ENCODE measurements at regions not wholly inside any gene's neighbourhood (a gene's known extent, or its start where the extent isn't known, plus 50 kb on each side); places are given as distances from the start of the nearest gene placed in this dataset.

DNA sequence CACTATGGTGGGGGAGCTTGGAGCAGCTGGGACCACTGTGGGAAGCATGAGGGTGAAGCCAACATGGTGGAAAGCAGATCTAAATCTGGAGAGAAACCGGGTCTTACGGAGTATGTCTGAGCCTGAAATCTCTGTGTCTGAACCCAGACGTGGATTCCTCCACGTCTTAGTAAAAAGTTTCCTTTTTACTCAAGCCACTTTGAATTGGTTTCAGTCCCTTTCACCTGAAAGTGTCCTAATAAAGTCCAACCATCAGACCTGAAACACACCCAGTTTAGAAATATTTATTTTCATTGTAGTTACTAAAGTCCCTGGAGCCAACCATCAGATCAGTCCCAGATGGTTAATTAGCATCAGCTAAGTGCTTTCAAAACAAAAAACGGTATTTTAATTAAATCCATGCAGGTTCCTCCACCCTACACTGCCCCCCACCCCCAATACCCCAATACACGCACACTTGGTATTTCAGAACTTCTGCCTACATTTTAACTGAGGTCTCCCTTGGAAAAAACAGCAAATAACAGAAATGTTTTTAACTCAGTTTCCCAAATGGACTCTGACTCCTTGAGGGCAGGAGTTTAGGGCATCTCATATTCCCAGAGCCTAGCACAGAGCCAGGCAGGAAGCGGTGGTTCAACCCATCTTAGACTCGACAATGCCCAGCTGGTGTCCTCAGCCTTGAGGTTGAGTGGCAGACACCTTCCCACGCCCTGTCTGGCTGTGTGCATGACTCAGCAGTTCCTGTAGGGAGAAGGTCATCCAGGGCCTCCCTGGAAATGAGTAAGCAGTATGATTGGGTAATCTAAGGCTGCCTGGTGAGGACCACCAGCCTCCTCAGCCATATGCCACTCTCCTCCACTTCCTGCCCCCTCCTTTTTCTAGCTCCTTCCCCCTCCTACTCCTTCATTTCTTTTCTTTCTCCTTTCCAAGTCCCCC, 175.8 kb downstream of the TTC8 start:
- Histone ChIP-seq H3F3A (ENCODE audit: low read depth) (no peaks in the 10 kb centered on the region), H3K36me3 (no peaks in the 10 kb centered on the region), H3K4me2 (no peak overlapping the region), H3K4me3 (no peak overlapping the region), H2AFZ (replicated peaks) (no peak overlapping the region), H3K27me3 (no peaks in the 10 kb centered on the region), H3K9ac (no peak overlapping the region), H4K20me1 (ENCODE audit: low read depth) (no peaks in the 10 kb centered on the region), H3K9me3 (ENCODE audit: low read depth) (no peaks in the 10 kb centered on the region), H3K4me1 (no peaks in the 10 kb centered on the region), H3K79me2 (ENCODE audit: low read depth) (no peaks in the 10 kb centered on the region), H3K27ac (no peak overlapping the region)
- Mint-ChIP-seq H3K36me3 (no peaks in the 10 kb centered on the region), H3K4me1 (peaks cover 2% of the 10 kb centered on the region), H3K9me3 (peaks cover 6% of the 10 kb centered on the region), H3K4me3 (no peak overlapping the region), H3K27me3 (ENCODE audit: insufficient read depth, low read depth) (peaks cover 2% of the 10 kb centered on the region), H3K27ac (peak overlapping the region; percentile 72)
- TF ChIP-seq, protein P1, sequence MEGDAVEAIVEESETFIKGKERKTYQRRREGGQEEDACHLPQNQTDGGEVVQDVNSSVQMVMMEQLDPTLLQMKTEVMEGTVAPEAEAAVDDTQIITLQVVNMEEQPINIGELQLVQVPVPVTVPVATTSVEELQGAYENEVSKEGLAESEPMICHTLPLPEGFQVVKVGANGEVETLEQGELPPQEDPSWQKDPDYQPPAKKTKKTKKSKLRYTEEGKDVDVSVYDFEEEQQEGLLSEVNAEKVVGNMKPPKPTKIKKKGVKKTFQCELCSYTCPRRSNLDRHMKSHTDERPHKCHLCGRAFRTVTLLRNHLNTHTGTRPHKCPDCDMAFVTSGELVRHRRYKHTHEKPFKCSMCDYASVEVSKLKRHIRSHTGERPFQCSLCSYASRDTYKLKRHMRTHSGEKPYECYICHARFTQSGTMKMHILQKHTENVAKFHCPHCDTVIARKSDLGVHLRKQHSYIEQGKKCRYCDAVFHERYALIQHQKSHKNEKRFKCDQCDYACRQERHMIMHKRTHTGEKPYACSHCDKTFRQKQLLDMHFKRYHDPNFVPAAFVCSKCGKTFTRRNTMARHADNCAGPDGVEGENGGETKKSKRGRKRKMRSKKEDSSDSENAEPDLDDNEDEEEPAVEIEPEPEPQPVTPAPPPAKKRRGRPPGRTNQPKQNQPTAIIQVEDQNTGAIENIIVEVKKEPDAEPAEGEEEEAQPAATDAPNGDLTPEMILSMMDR (IDR thresholded peaks at IDR 0.05): no peak
- no peak for TF ChIP-seq EZH2phosphoT487 (IDR thresholded peaks at IDR 0.05)
- no peak for TF ChIP-seq EZH2 (IDR thresholded peaks at IDR 0.05)
- DNase-seq (ENCODE audit: low spot score): peak; percentile 10

DNA sequence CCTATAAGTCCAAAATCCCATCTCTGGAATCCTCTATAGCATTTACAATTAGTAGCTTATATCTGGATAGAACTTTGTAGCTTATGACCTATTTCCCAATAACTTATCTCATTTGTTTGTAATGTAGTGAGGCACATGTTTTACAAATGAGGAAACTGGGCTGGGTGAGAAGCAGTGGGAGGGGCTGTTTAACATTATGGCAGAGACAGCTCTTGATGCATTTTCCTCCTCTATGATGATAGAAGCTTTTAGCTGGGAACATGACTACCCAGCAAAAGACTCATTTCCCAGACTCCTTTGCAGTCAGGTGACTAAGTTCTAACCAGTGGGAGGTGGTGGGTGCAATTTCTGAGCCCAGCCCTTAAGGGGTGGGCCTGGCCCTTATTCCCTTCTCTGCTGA, 179.7 kb downstream of the TTC8 start:
- H3K27ac ChIP-seq: no peak overlapping the region
- Mint-ChIP-seq H3K36me3 (no peaks in the 10 kb centered on the region), H3K4me3 (no peak overlapping the region), H3K27me3 (ENCODE audit: insufficient read depth, low read depth) (no peaks in the 10 kb centered on the region), H3K4me1 (peaks cover 2% of the 10 kb centered on the region), H3K27ac (no peak overlapping the region), H3K9me3 (peaks cover 7% of the 10 kb centered on the region)
- no peaks in the 10 kb centered on the region for H3K4me1 ChIP-seq
- H3K36me3 ChIP-seq: no peaks in the 10 kb centered on the region
- no peaks in the 10 kb centered on the region for H3K79me2 ChIP-seq (ENCODE audit: low read depth)
- H3K4me3 ChIP-seq: no peak overlapping the region
- H4K20me1 ChIP-seq (ENCODE audit: low read depth): no peaks in the 10 kb centered on the region
- no peak overlapping the region for H3K9ac ChIP-seq
- no peak overlapping the region for H2AFZ ChIP-seq (replicated peaks)
- H3K4me2 ChIP-seq: no peak overlapping the region
- no peaks in the 10 kb centered on the region for H3F3A ChIP-seq (ENCODE audit: low read depth)
- DNase-seq (ENCODE audit: low spot score): no peak
- H3K27me3 ChIP-seq: no peaks in the 10 kb centered on the region
- no peaks in the 10 kb centered on the region for H3K9me3 ChIP-seq (ENCODE audit: low read depth)
- TF ChIP-seq, protein P1 (IDR thresholded peaks at IDR 0.05): no peak
- no peak for TF ChIP-seq EZH2 (IDR thresholded peaks at IDR 0.05)
- TF ChIP-seq EZH2phosphoT487 (IDR thresholded peaks at IDR 0.05): no peak

DNA sequence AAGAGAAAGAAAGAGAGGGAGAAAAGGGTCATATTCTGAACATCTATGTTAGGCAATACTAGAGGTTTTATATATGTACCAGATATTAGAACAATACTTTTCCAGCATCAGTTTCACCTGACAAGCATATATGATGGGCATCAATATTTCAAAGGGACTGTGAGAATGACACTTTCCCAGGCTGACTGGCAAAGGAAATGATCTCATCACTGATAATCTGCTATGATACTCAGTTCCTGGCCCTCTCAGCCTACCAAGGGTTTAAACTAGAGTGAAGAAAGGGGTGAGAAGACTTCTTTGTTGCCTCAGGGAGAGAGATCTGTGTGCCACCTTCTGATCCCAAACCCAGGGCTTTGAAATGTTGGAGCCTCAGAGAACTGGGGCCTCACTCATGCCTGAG, 183.5 kb downstream of the TTC8 start:
- Histone ChIP-seq H3K9ac (no peak overlapping the region), H3F3A (ENCODE audit: low read depth) (no peaks in the 10 kb centered on the region), H3K36me3 (no peaks in the 10 kb centered on the region), H4K20me1 (ENCODE audit: low read depth) (no peaks in the 10 kb centered on the region), H3K4me3 (no peak overlapping the region), H3K4me1 (no peaks in the 10 kb centered on the region), H3K79me2 (ENCODE audit: low read depth) (no peaks in the 10 kb centered on the region), H3K27ac (no peak overlapping the region), H3K4me2 (no peak overlapping the region), H2AFZ (replicated peaks) (no peak overlapping the region), H3K9me3 (ENCODE audit: low read depth) (no peaks in the 10 kb centered on the region), H3K27me3 (no peaks in the 10 kb centered on the region)
- DNase-seq (ENCODE audit: low spot score): no peak
- Mint-ChIP-seq H3K36me3 (no peaks in the 10 kb centered on the region), H3K9me3 (peaks cover 5% of the 10 kb centered on the region), H3K27ac (no peak overlapping the region), H3K27me3 (ENCODE audit: insufficient read depth, low read depth) (no peaks in the 10 kb centered on the region), H3K4me1 (no peaks in the 10 kb centered on the region), H3K4me3 (no peak overlapping the region)
- TF ChIP-seq, protein P1 (IDR thresholded peaks at IDR 0.05): no peak
- TF ChIP-seq EZH2phosphoT487 (IDR thresholded peaks at IDR 0.05) (no peak), EZH2 (IDR thresholded peaks at IDR 0.05) (no peak)

Measured in neural progenitor cell (in vitro differentiated cells).